GM19025 (cell line): ENCODE measurements at regions not wholly inside any gene's neighbourhood (a gene's known extent, or its start where the extent isn't known, plus 50 kb on each side); places are given as distances from the start of the nearest gene placed in this dataset.

Source experiments
- ATAC-seq: cut with Tn5 transposase; IDR thresholded peaks from one replicate; pipeline ENCODE4 v1.9.1; 2021; ENCODE audit warnings: mild to moderate bottlenecking, low read depth, moderate library complexity; ENCODE audit not compliant: unreplicated experiment

DNA sequence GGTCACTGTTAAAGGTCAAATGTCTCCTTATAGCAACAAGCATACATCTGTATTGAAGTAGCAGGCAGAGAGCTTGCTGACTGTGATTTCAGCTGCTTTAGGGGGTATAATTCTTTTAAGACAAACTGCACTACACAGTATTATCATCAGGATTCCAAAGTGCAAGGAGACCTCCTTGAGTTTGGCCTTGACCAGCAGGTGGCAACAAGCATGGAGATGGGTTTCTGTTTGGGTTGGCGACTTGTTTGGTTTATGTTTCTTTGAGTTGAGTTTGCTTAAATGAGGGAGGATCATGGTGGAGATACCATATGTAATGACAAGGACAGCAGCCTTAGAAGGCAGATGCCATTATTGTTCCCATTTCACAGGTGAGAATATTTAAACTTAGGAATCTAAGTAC is 681.0 kb upstream of the ID2 start:
- no peak for ATAC-seq

DNA sequence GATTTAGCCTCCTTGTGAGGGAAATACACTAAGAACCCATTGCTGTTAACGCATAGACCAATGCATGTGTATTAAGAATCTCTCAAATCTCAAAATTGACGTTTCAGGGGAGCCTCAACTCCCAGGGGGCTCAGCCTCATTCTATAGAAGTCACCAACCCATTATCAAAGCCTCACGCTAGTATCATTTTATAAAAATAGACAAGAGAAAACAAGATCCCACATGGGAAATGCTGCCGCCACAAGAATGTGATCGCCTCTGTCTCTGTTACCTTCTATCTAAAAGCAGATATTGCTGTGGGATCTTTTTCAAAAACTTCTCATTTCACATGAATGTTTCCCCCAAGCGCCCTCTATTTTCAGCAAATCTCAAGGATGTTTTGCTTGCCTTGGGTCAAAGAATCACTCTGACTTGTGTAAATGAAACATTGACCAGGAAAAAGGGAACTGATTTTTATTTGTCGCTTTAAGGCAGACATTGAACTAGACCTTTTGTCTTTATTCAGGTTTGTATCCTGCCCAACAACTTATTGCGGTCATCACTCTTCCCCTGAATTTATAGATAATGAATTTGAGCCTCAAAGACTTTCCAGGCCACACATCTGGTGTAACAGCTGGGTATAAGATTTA is 679.0 kb upstream of the ID2 start:
- no peak for ATAC-seq

DNA sequence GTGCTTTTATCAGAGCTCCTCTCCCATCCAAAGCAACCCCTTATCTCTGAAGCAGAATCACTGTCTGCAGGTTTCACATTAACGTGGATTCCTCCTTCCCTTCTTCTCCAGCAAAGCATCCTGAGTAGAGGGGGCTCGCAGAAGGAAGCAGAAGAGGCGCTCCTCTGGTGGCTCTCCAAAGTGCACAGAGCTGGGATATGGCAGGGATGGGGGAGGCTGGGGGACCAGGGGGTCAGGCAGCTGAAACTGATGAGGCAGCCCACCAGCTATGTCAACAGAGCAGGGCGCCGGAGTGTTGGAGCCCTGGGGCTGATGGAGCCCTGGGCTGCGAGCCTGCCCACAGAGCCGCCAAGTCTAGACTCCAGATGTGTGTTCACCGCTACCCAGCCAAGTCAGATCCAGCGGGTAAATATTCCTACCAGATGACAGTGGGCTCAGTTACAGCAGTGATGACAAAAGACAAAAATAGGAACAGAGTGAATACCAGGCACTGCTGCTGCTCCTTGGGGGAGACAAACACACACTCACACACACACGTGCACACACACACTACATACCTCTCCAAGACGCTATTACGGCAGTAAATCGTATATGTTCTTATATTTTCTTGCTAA is 678.3 kb upstream of the ID2 start:
- ATAC-seq = no peak

DNA sequence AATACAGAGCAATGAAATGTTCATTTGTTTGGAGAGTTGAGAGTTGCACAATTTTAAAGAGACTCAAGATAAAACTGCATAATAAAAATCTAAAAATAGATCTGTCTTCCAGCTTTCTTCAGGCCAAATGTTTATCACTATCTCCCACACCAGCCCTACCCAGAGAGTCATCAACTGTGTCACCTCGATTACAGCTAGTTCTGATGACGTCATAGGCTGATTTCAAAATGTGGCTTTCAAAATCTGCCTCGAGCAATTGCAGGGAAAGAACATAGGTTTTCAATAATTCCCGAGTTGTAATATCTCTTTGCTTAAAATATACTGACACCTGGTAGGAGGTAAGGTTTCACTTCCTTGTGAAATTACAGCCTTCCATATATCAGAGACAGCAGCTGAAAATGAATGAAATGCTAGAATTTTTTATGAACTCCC is 677.6 kb upstream of the ID2 start:
- ATAC-seq = no peak

DNA sequence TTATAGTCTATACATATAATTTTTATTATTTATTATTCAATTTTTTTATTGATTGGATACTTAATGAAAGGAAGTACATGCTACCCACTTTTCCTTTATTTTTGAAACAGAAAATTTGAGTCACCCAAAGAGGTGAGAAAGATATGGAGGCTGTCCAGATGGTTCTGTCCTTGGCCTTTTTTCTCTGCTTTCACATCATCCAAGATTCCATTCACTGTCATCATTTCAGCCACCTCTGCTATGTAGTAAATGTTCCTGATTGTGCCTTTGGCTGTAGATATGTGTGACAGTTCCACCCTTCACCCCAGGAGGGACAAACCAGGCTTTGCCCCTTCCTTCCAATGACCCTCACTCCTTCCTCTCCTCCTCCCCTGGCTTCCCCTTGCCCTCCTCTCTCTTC is 675.7 kb upstream of the ID2 start:
- ATAC-seq = no peak

DNA sequence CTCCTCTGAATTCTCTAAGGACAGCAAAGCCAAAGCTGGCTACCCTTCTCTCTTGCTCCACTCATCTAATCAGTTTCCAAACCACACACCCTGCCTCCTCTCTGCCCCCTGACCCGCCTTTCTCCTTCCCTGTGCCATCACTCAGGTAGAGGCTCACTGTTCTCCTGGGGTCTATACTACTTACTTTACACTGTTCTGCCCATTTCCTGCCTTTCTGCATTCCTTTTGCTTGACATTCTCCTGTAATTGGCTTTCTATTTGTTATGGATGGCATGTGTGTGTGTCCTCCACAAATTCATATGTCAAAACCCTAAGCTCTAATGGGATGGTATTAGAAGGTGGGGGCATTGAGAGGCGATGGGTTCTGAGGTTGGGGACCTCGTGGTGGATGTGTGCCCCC is 675.2 kb upstream of the ID2 start:
- ATAC-seq = no peak

DNA sequence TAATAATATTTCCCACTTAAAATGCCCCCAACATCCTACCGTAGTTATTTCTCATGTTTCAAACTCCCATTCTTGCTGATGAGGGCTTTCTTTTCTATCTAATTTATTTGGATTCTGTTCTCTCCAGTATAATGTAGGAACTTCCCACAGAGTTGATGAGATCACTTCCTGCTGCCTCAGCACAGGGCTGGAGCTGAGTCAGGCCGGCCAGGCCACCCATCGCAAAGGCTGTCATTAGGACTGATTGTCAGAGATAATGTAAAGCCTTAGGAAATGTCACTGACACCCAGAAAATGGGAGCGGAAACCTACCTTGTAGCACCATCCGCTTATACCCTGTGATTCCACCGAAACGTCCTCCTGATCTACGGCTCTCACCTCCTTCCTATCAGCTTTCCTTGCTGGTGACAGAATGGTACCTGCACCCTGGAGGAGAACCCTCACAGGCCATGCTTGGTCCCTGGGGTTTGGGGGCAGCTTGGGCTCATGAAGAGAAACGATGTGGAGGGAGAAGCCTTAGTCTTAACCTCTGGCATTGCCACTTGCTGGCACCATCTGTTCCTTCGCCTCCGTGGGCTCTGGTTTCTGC is 672.8 kb upstream of the ID2 start:
- no peak for ATAC-seq

DNA sequence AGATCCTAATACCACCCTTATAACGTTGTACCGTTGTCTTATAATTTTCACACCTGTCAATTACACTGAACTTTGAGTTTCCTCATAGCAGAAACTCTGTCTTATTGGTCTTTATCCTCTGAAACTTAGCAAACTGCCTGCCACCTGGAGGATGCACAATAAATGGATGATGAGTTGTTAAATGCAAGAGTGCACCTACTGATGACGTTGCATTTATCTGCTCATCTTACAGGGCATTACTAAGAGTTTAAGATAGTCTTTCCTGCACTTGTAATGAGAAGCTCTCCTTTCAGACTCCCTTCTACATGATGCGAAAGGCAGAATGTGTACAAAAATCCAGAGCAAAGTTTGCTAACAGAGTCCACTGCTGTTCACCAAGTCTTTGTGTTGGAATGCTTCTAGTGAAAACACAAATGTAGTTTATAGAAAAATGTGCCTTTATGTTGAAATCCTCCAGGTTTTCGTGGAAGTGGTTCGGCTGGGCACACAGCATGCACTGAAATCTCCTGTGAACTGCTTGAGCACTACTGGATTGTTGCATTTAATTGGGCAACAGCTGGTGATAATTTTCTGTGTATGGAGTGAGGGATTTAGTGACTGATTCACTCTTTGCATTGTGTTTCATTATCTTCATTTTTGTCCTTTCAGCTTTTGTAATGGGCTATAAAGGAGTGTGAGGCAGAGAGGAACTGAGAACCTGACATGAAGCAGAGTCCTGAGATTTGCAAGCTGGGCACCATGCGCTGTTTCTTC is 665.8 kb upstream of the ID2 start:
- ATAC-seq = no peak

DNA sequence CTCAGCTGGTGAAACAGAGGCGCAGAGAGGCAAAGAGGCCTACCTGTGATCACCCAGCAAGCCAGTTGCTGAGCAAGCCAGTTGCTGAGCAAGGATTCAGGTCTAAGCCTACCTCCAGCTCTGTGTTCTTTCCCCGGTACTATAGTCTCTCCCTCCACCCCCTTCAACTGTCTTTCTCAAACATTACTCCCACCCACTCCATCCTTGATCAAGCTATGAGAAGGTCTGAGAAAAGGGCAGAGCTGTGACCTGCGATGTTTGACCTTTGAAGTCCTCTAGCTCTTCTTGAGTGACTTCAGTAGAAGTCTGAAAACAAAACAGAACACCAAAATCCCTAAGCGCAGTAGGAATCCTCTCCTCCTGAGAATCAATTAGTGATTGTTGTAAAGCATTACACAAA is 665.2 kb upstream of the ID2 start:
- no peak for ATAC-seq

DNA sequence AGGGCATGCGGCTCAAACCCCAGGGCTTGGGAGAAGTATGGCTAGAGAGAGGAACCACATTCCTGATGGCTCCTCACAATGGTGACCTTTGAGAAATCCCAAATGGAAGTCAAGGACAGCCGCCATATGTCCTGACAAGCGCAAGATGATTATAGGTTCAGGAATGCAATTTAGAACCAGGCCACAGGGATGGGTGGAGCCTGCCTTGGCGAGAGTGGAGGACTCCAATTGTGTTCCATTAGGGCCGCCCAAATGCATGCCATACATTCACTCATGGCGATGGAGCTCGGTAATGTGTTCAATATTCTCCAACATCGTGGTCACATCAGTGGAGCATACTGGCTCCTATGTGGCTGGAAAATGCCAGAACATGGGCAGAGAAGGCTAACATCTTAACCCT is 662.9 kb upstream of the ID2 start:
- ATAC-seq = no peak

DNA sequence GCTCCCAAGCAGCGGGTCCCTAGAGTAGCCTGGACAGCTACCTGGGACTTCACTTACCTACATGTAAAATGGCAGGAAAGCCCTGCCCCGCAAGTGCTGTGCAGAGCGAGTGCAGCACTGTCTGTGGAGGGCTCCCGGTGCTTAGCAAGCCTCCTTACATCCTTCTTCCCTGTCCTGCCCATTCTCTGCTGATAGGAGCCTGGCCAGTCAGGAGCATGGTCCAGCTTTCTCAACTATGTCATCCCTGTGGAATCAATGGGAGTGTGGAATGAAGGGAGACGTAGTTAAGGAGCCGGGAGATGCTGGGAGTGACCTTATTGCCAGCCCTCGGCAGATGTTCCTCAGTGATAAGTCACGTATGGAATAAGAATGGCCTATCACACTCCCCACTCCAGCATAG is 661.9 kb upstream of the ID2 start:
- no peak for ATAC-seq

DNA sequence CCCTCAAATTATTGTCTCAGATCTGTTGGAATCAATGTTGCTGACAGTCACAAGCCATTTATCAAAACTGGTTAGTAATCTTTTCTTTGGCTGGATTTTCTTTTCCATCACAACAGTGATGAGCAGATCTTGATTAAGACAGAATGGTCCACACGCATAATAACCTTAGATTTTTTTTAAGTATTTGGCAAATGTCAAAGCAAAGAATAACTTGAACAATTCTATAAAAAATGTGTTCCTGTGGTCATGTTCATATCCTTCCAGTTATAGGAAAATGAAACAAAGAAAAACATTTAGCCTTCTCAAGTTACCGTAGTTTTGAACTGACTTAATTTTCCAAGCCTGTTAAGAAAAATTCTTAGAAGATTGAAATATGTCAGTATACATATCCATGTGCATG is 659.9 kb upstream of the ID2 start:
- ATAC-seq = no peak

DNA sequence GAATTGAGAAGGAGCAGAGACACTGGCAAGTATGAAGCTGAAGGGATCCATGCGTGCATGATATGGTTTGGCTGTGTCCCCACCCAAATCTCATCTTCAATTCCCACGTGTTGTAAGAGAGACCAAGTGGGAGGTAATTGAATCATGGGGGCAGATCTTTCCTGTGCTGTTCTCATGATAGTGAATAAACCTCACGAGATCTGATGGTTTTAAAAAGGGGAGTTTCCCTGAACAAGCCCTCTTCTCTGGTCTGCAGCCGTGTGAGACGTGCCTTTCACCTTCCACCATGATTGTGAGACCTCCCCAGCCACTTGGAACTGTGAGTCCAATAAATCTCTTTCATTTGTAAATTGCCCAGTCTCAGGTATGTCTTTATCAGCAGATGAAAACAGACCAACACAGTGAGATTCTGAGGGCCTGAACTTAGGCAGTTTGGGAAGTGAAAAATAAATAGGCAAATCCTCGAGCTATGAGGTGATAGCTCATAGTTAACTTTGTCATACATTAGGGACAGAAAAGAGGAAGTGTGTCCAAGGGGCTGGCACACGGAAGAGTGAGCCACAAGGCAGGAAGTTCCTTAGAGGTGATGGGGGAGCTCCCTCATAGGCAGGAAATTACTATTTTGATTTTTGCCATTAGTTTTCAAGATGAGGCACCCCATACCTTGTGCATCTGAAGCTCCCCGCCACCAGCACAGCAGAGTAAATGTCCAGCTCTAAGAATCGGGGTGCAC is 658.8 kb upstream of the ID2 start:
- ATAC-seq = no peak

DNA sequence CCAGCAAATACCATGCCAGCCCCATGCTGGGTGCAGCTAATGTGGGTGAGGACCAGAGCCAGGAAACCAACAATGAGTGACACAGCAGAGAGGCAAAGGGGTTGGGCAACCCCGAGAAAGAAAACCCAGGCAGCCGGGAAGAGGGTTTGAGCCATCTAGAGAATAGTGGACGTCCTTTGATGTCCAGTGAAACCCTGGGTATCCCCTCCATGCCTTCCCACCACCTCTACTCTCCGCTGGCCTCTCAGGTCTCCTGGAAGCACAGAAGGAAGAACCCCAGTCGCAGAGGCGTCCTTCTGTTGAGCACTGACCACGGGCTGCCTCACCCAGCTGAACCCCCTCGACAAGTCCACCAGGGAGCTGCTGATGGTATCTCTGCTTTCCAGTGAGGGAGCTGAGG is 657.4 kb upstream of the ID2 start:
- ATAC-seq = no peak

DNA sequence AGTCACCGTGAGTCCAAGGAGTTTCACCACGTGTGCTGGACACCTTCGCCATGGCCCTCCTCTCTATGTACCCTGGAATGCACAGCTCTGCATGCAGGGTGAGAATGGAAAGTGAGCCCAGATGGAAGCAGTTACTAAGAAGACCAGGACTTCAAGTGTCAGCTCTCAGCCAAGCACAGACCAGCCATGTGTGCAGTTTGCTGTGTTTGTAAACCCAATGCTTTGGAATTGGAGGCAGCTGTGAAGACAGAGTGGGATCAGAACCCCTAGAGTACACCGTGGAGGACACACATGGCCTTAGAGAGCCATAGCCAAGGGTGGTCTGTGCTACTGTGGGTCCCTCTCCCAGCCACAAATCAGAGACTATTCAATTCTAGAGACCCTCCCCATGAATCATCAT is 655.5 kb upstream of the ID2 start:
- no peak for ATAC-seq

DNA sequence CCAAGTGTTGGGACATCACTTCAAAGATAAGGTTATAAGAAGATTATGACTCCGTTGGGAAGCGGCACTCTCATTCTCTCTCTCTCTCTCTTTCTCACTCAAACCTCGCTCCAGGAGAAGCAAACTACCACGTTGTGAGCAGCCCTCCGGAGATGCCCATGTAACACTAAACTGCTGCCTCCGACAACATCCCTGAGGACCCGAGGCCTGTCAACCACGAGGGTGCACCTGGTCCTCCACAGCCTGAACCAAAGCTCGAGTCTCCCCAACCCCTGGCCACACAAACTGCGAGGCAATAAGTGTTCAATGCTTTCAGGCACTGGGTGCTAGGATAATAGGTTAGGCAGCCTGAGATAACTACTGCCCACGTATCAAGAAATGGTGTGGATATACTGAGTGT is 654.5 kb upstream of the ID2 start:
- no peak for ATAC-seq

DNA sequence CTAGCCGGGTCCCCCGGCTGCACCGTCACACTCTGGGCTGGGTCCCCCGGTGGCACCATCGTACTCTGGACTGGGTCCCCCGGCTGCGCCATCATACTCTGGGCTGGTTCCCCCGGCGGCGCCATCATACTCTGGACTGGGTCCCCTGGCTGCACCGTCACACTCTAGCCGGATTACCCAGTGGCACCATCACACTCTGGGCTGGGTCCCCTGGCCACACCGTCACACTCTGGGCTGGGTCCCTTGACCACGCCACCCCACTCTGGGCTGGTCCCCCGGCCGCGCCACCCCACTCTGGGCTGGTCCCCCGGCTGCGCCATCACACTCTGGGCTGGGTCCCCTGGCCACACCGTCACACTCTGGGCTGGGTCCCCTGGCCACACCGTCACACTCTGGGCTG is 653.8 kb upstream of the ID2 start:
- ATAC-seq = no peak

DNA sequence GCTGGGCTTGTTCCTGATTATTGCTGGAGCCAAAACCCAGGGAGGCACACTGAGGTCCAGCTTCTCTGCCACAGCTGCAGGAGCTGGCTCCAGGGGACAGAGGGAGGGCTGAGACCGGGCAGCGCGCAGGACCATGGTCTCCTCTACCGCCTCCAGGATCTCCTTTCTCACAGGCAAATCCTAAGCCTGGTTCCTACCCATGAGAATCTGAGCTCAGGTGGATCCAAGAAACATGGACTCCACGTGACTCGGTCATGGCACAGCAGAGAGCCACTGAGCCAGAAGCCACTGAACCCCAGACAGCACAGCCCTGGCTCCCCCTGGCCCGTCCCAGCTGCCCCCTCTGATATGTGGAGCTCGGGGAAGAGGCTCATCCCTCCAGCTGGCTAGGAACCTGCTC is 653.4 kb upstream of the ID2 start:
- ATAC-seq = no peak

DNA sequence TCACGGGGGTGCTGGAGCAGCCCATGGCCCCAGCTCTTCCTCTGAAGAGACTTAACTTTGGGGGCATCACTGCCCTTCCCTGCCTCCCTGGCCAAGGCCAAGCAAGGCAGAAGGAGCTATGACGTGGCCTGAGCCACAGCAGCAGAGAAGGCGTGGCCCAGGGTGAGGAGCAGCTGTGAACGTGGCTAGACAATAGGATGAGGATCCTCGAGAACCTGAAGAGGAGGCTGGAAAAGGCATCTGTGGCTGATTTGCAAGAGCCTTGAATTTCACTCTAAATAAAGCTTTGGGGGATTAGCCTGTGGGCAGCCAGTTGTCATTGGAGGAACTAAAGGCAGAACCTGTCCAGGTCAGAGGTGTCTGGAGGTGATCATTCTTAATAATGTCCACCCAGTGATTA is 652.9 kb upstream of the ID2 start:
- no peak for ATAC-seq

DNA sequence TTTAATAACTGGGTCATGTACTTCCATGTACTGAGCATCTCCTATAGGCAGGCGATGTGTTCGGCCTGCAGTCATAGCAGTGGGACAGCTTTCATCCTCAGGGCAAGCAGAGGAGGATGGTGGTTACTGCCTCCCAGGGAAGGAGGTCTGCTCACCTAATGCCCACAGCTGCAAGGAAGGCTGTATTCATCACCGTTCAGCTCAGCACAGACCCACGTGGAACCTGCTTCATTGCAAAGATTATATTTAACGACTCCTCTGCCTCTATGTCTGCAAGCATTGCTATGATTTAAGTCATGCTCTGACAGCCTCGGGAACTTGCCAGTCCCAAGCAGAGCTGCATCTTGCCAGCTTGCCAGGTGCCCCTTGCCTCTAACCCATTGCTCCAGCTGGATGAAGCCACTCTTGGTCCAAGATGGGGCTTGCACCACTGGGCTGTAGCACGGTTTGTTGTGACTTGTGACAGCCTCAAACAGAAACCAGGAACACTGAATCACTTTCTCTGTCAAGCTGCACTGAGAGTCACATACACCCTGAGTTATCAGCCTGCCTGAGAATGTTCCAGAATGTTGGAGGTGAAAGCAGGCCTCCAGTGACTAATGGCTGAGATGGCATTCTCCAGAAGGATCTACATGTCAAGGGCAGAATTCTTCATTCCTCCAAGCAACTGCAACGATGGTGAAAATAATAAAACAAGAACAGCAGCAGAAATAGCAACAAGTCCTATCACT is 651.1 kb upstream of the ID2 start:
- ATAC-seq = no peak
